ENCODE measurements at regions not wholly inside any gene's neighbourhood (a gene's known extent, or its start where the extent isn't known, plus 50 kb on each side); places are given as distances from the start of the nearest gene placed in this dataset.

- Histone ChIP-seq H4K20me1 (ENCODE audit: insufficient read depth, low read length) (no peaks in the 10 kb centered on the region), H3K27me3 (ENCODE audit: control insufficient read depth, insufficient read depth, low read length) (no peaks in the 10 kb centered on the region), H3K79me1 (ENCODE audit: low read depth in 1 of 2, low read length in 2 of 2) (no peaks in the 10 kb centered on the region), H3K56ac (ENCODE audit: extremely low read depth, insufficient read depth, low read length) (no peak overlapping the region), H3K27ac (ENCODE audit: insufficient read depth, low read length) (no peak overlapping the region), H3K4ac (ENCODE audit: low read depth, low read length) (no peak overlapping the region), H2AK9ac (replicated peaks; ENCODE audit: low read depth, low read length, poor library complexity) (no peak overlapping the region), H3K4me1 (ENCODE audit: control insufficient read depth, insufficient read depth, low read length) (no peaks in the 10 kb centered on the region), H2BK20ac (ENCODE audit: low read depth, low read length) (no peak overlapping the region), H4K91ac (ENCODE audit: insufficient read depth, low read depth, low read length) (no peak overlapping the region), H3K9me3 (ENCODE audit: control insufficient read depth, insufficient read depth, low read length) (no peaks in the 10 kb centered on the region), H2AFZ (replicated peaks; ENCODE audit: low read length, poor library complexity) (no peak overlapping the region), H2BK120ac (ENCODE audit: low read depth, low read length) (no peak overlapping the region), H3K14ac (replicated peaks; ENCODE audit: low read depth, low read length) (no peak overlapping the region), H2BK5ac (ENCODE audit: low read depth, low read length, poor library complexity, severe bottlenecking) (no peak overlapping the region), H3K23ac (ENCODE audit: low read depth, low read length) (no peak overlapping the region), H3K36me3 (ENCODE audit: control insufficient read depth, insufficient read depth, low read length) (no peaks in the 10 kb centered on the region), H3K4me2 (ENCODE audit: low read depth, low read length) (no peak overlapping the region), H4K8ac (ENCODE audit: low read depth in 2 of 2, low read length in 2 of 2) (no peak overlapping the region), H4K5ac (ENCODE audit: low read depth, low read length) (no peak overlapping the region), H2AK5ac (ENCODE audit: low read depth, low read length) (no peak overlapping the region), H3K9me1 (ENCODE audit: insufficient read depth, low read length) (no peaks in the 10 kb centered on the region), H3K9ac (ENCODE audit: low read depth, low read length) (no peak overlapping the region), H3K4me3 (ENCODE audit: insufficient read depth, low read depth, low read length) (no peak overlapping the region), H3K18ac (ENCODE audit: low read depth, low read length) (no peak overlapping the region), H2BK15ac (ENCODE audit: low read depth, low read length) (no peak overlapping the region)
- TF ChIP-seq SMC3 (IDR thresholded peaks at IDR 0.05; ENCODE audit: low read depth, low read length) (no peak), MAFK (IDR thresholded peaks at IDR 0.05; ENCODE audit: low read depth, low read length) (peak; percentile 75)
- dilution Hi-C loops (cut with HindIII; ENCODE audit: low sequenced_read_pairs, unreplicated experiment) (no loop called here), in situ Hi-C loops (cut with MboI; ENCODE audit: low sequenced_read_pairs) (no loop called here), intact Hi-C loops (cut with micrococcal nuclease) (no loop called here)
- no TSS peak for BruUV-seq (replicated peaks)
- ATAC-seq (ENCODE audit: low read depth) (no peak), DNase-seq (no peak)
- ChIA-PET CTCF (no interaction called here), POLR2A (ENCODE audit: unreplicated experiment) (no interaction called here)
- whole genome bisulfite sequencing, 2 experiments (ENCODE audit: extremely low coverage in 2 of 2, insufficient read length in 1 of 2) = no CpG with 5 or more reads among the region's 2 CpGs
Measured at GRCh38 chr4:112793033-112793432, 156.1 kb downstream of the LARP7 start.

All from IMR-90 (cell line).